ENCODE measurements at regions not wholly inside any gene's neighbourhood (a gene's known extent, or its start where the extent isn't known, plus 50 kb on each side); places are given as distances from the start of the nearest gene placed in this dataset.

- DNase-seq (ENCODE audit: low read depth in 3 of 3), result no peak
Observed at GRCh38 chr15:70474471-70475406, 288.6 kb downstream of the UACA start.

GRCh38 chr15:70473581-70474370, 289.6 kb downstream of the UACA start:
- no peak for DNase-seq (ENCODE audit: low read depth in 3 of 3)

GRCh38 chr15:70471517-70471916, 291.8 kb downstream of the UACA start:
- no peak for DNase-seq (ENCODE audit: low read depth in 3 of 3)

GRCh38 chr15:70470556-70471191, 292.7 kb downstream of the UACA start:
- DNase-seq (ENCODE audit: low read depth in 3 of 3), result no peak

- no peak for DNase-seq (ENCODE audit: low read depth in 3 of 3)
Observed at GRCh38 chr15:70469651-70470555, 293.5 kb downstream of the UACA start.

GRCh38 chr15:70469182-70469581, 294.2 kb downstream of the UACA start:
- no peak for DNase-seq (ENCODE audit: low read depth in 3 of 3)

GRCh38 chr15:70466895-70467529, 296.3 kb downstream of the UACA start:
- DNase-seq (ENCODE audit: low read depth in 3 of 3), result peak in 2 of 3 experiments; percentile 27 to 35

GRCh38 chr15:70466305-70466704, 297.1 kb downstream of the UACA start:
- DNase-seq (ENCODE audit: low read depth in 3 of 3), result no peak

- no peak for DNase-seq (ENCODE audit: low read depth in 3 of 3)
Observed at GRCh38 chr15:70465812-70466211, 297.5 kb downstream of the UACA start.

GRCh38 chr15:70463453-70463834, 299.9 kb downstream of the UACA start:
- no peak for DNase-seq (ENCODE audit: low read depth in 3 of 3)

GRCh38 chr15:70461992-70462391, 301.4 kb downstream of the UACA start:
- DNase-seq (ENCODE audit: low read depth in 3 of 3), result no peak

GRCh38 chr15:70461017-70461416, 302.3 kb downstream of the UACA start:
- no peak for DNase-seq (ENCODE audit: low read depth in 3 of 3)

GRCh38 chr15:70459312-70459711, 304.0 kb downstream of the UACA start:
- no peak for DNase-seq (ENCODE audit: low read depth in 3 of 3)

- no peak for DNase-seq (ENCODE audit: low read depth in 3 of 3)
Observed at GRCh38 chr15:70453766-70454165, 309.6 kb downstream of the UACA start.

GRCh38 chr15:70453238-70453637, 310.1 kb downstream of the UACA start:
- DNase-seq (ENCODE audit: low read depth in 3 of 3), result no peak

- DNase-seq (ENCODE audit: low read depth in 3 of 3), result peak in 1 of 3 experiments; percentile 11
Observed at GRCh38 chr15:70451821-70452653, 311.3 kb downstream of the UACA start.

GRCh38 chr15:70450142-70450443, 313.3 kb downstream of the UACA start:
- no peak for DNase-seq (ENCODE audit: low read depth in 3 of 3)

GRCh38 chr15:70449311-70450141, 313.8 kb downstream of the UACA start:
- no peak for DNase-seq (ENCODE audit: low read depth in 3 of 3)

All from stimulated activated CD4-positive, alpha-beta T cell treated with anti-CD3 and anti-CD28 coated beads, TNF-alpha, amount 100 ng/mL, for 24 hours (primary cell).